ENCODE measurements at regions not wholly inside any gene's neighbourhood (a gene's known extent, or its start where the extent isn't known, plus 50 kb on each side); places are given as distances from the start of the nearest gene placed in this dataset.

- Histone ChIP-seq H3K36me3 (ENCODE audit: control insufficient read depth, insufficient read depth, low read length) (no peaks in the 10 kb centered on the region), H3K79me2 (no peaks in the 10 kb centered on the region), H3K9me3 (ENCODE audit: control insufficient read depth, low read length) (no peaks in the 10 kb centered on the region), H3K4me2 (ENCODE audit: low read length) (no peak overlapping the region), H3K27ac (no peak overlapping the region), H3K27me3 (ENCODE audit: control insufficient read depth, insufficient read depth, low read length) (no peaks in the 10 kb centered on the region), H3K4me3 (ENCODE audit: low read depth, low read length) (no peak overlapping the region), H3K9ac (no peak overlapping the region), H3K4me1 (no peaks in the 10 kb centered on the region), H2AFZ (no peak overlapping the region)
- no peak for TF ChIP-seq CTCF (IDR thresholded peaks at IDR 0.05)
These were observed 219.2 kb downstream of the IRS1 start for GRCh38 chr2:226580403-226580802.

DNA sequence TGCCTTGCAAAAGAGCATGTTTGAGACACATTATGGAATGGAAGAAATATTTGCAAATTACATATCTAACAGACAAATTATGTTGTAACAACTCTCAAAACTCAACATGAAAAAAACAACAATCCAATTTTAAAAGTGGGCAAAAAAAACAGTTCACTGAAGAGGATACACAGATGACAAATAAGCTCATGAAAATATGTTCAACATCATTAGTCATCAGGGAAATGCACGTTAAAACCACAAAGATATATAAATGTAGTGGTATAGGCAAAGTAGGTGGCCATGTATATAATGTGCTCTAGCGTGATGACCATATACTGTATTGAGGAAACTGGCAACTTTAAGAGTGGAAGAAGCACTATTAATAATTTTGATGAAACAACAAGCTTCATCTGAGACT is 220.1 kb downstream of the IRS1 start:
- Histone ChIP-seq H3K4me2 (ENCODE audit: low read length) (no peak overlapping the region), H3K9ac (no peak overlapping the region), H3K4me3 (ENCODE audit: low read depth, low read length) (no peak overlapping the region), H3K79me2 (no peaks in the 10 kb centered on the region), H3K27me3 (ENCODE audit: control insufficient read depth, insufficient read depth, low read length) (no peaks in the 10 kb centered on the region), H3K27ac (no peak overlapping the region), H3K4me1 (no peaks in the 10 kb centered on the region), H3K36me3 (ENCODE audit: control insufficient read depth, insufficient read depth, low read length) (no peaks in the 10 kb centered on the region), H3K9me3 (ENCODE audit: control insufficient read depth, low read length) (no peaks in the 10 kb centered on the region), H2AFZ (no peak overlapping the region)
- no peak for TF ChIP-seq CTCF (IDR thresholded peaks at IDR 0.05)

- Histone ChIP-seq H3K4me2 (ENCODE audit: low read length) (no peak overlapping the region), H3K27me3 (ENCODE audit: control insufficient read depth, insufficient read depth, low read length) (no peaks in the 10 kb centered on the region), H2AFZ (no peak overlapping the region), H3K36me3 (ENCODE audit: control insufficient read depth, insufficient read depth, low read length) (no peaks in the 10 kb centered on the region), H3K79me2 (no peaks in the 10 kb centered on the region), H3K4me1 (no peaks in the 10 kb centered on the region), H3K9me3 (ENCODE audit: control insufficient read depth, low read length) (no peaks in the 10 kb centered on the region), H3K27ac (no peak overlapping the region), H3K4me3 (ENCODE audit: low read depth, low read length) (no peak overlapping the region), H3K9ac (no peak overlapping the region)
- TF ChIP-seq CTCF (IDR thresholded peaks at IDR 0.05), result no peak
These were observed 220.7 kb downstream of the IRS1 start for GRCh38 chr2:226578879-226579278.

DNA sequence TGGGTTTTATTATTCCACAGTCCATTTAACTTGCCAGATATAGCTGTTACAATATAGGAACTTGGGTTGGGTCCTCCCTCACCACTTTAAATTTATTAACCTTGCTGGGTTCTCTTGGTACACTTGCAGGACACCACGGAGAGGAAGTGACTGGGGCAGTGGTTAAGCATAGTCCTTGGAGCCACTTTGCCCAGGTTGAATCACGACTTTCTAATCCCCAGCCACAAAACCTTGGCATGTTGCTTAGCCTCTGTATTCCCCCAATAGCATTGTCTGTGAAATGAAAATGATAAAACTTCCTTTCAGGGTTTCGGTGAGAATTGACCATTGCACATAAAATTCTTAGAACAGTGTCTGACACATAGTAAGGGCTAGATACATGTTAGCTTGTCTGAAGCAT is 221.2 kb downstream of the IRS1 start:
- no peak overlapping the region for H3K4me3 ChIP-seq (ENCODE audit: low read depth, low read length)
- TF ChIP-seq CTCF (IDR thresholded peaks at IDR 0.05), result no peak
- H3K4me2 ChIP-seq (ENCODE audit: low read length), result no peak overlapping the region
- H3K27me3 ChIP-seq (ENCODE audit: control insufficient read depth, insufficient read depth, low read length), result no peaks in the 10 kb centered on the region
- H3K9me3 ChIP-seq (ENCODE audit: control insufficient read depth, low read length), result no peaks in the 10 kb centered on the region
- H2AFZ ChIP-seq, result no peak overlapping the region
- no peaks in the 10 kb centered on the region for H3K36me3 ChIP-seq (ENCODE audit: control insufficient read depth, insufficient read depth, low read length)
- H3K79me2 ChIP-seq, result no peaks in the 10 kb centered on the region
- no peaks in the 10 kb centered on the region for H3K4me1 ChIP-seq
- H3K9ac ChIP-seq, result no peak overlapping the region
- no peak overlapping the region for H3K27ac ChIP-seq

DNA sequence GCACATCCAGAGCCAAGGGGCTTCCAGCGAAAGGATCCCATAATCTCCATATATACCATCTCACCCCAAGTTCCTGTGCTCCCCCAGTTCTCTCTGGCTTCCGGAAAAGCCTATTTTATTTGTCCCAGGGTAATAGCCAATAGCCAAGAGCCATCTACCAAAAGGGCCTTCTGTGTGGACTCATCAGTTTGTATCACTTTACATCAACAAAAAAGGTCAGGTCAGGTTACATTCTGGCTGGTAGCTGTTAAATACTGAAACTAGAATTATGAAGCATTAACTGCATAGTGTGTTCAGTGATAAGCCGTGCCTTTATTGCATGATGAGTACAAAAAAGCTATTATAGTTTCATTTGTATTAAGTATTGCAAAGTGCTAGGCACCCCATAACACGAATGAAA is 223.7 kb downstream of the IRS1 start:
- Histone ChIP-seq H3K36me3 (ENCODE audit: control insufficient read depth, insufficient read depth, low read length) (no peaks in the 10 kb centered on the region), H3K79me2 (no peaks in the 10 kb centered on the region), H2AFZ (no peak overlapping the region), H3K9me3 (ENCODE audit: control insufficient read depth, low read length) (no peaks in the 10 kb centered on the region), H3K9ac (no peak overlapping the region), H3K4me2 (ENCODE audit: low read length) (no peak overlapping the region), H3K4me3 (ENCODE audit: low read depth, low read length) (no peak overlapping the region), H3K27ac (no peak overlapping the region), H3K4me1 (no peaks in the 10 kb centered on the region), H3K27me3 (ENCODE audit: control insufficient read depth, insufficient read depth, low read length) (no peaks in the 10 kb centered on the region)
- no peak for TF ChIP-seq CTCF (IDR thresholded peaks at IDR 0.05)
